ENCODE measurements at regions not wholly inside any gene's neighbourhood (a gene's known extent, or its start where the extent isn't known, plus 50 kb on each side); places are given as distances from the start of the nearest gene placed in this dataset.

DNA sequence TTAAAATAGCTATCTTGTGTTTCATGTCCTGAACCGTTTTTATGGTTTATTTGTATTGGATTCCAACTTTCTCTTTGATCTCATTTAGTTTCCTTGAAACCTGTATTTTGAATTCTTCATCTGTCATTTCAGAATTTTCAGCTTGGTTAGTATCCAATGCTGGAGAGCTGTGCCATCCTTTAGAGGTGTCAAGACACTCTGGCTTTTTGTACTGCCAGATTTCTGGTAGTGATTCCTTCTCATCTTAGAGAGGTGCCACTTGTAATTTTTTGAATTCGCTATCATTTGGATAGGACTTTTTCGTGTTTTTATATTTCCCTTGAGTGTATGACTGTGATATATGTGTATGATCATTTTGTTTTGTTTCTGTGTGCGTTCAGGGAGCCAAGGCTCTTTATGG, 591.4 kb downstream of the ADCYAP1 start:
- TF ChIP-seq FOXK2 (IDR thresholded peaks at IDR 0.05) (no peak), ZNF384 (IDR thresholded peaks at IDR 0.05) (no peak), PKNOX1 (IDR thresholded peaks at IDR 0.05) (no peak), NFRKB (IDR thresholded peaks at IDR 0.05) (no peak), LEF1 (IDR thresholded peaks at IDR 0.05; ENCODE audit: borderline replicate concordance) (no peak), FOXM1 (IDR thresholded peaks at IDR 0.05; ENCODE audit: borderline replicate concordance) (no peak), SP1 (IDR thresholded peaks at IDR 0.05) (no peak), HDGF (IDR thresholded peaks at IDR 0.05; ENCODE audit: borderline replicate concordance) (no peak), SUZ12 (IDR thresholded peaks at IDR 0.05) (no peak), BHLHE40 (IDR thresholded peaks at IDR 0.05; ENCODE audit: borderline replicate concordance) (no peak), CTBP1 (IDR thresholded peaks at IDR 0.05; ENCODE audit: borderline replicate concordance) (no peak), ELF4 (IDR thresholded peaks at IDR 0.05) (no peak)

Measured in HEK293T (cell line).